ENCODE measurements at regions not wholly inside any gene's neighbourhood (a gene's known extent, or its start where the extent isn't known, plus 50 kb on each side); places are given as distances from the start of the nearest gene placed in this dataset.
"Not testable (repeated sequence)": the region's sequence is repeated elsewhere in the genome, so short reads cannot be mapped to it uniquely, and the experiment has no call there.

GRCh38 chr16:77043076-77043475, 147.9 kb upstream of the MON1B start:
- Histone ChIP-seq H3K4me3 (ENCODE audit: low read depth in 1 of 2, low read length in 2 of 2) (no peak overlapping the region), H3K27me3 (ENCODE audit: control insufficient read depth in 1 of 2, insufficient read depth in 2 of 2, low read length in 2 of 2) (no peaks in the 10 kb centered on the region), H3K27ac (ENCODE audit: low read depth, low read length) (no peak overlapping the region), H3K4me1 (ENCODE audit: control insufficient read depth in 1 of 2, insufficient read depth in 2 of 2, low read length in 2 of 2) (no peaks in the 10 kb centered on the region), H3K9ac (ENCODE audit: low read depth in 1 of 2, low read length in 2 of 2) (no peak overlapping the region), H3K9me3 (ENCODE audit: control insufficient read depth in 1 of 2, low read length in 2 of 2) (no peaks in the 10 kb centered on the region), H3K36me3 (ENCODE audit: control insufficient read depth in 1 of 2, insufficient read depth in 2 of 2, low read length in 2 of 2) (no peaks in the 10 kb centered on the region)

GRCh38 chr16:77046206-77046605, 144.8 kb upstream of the MON1B start:
- H3K36me3 ChIP-seq (ENCODE audit: control insufficient read depth in 1 of 2, insufficient read depth in 2 of 2, low read length in 2 of 2): no peaks in the 10 kb centered on the region
- H3K4me3 ChIP-seq (ENCODE audit: low read depth in 1 of 2, low read length in 2 of 2): no peak overlapping the region
- no peaks in the 10 kb centered on the region for H3K27me3 ChIP-seq (ENCODE audit: control insufficient read depth in 1 of 2, insufficient read depth in 2 of 2, low read length in 2 of 2)
- no peaks in the 10 kb centered on the region for H3K9me3 ChIP-seq (ENCODE audit: control insufficient read depth in 1 of 2, low read length in 2 of 2)
- no peak overlapping the region for H3K9ac ChIP-seq (ENCODE audit: low read depth in 1 of 2, low read length in 2 of 2)
- no peaks in the 10 kb centered on the region for H3K4me1 ChIP-seq (ENCODE audit: control insufficient read depth in 1 of 2, insufficient read depth in 2 of 2, low read length in 2 of 2)
- H3K27ac ChIP-seq (ENCODE audit: low read depth, low read length): no peak overlapping the region

- Histone ChIP-seq H3K36me3 (ENCODE audit: control insufficient read depth in 1 of 2, insufficient read depth in 2 of 2, low read length in 2 of 2) (no peaks in the 10 kb centered on the region), H3K27me3 (ENCODE audit: control insufficient read depth in 1 of 2, insufficient read depth in 2 of 2, low read length in 2 of 2) (no peaks in the 10 kb centered on the region), H3K27ac (ENCODE audit: low read depth, low read length) (no peak overlapping the region), H3K9ac (ENCODE audit: low read depth in 1 of 2, low read length in 2 of 2) (no peak overlapping the region), H3K4me3 (ENCODE audit: low read depth in 1 of 2, low read length in 2 of 2) (no peak overlapping the region), H3K9me3 (ENCODE audit: control insufficient read depth in 1 of 2, low read length in 2 of 2) (no peaks in the 10 kb centered on the region), H3K4me1 (ENCODE audit: control insufficient read depth in 1 of 2, insufficient read depth in 2 of 2, low read length in 2 of 2) (no peaks in the 10 kb centered on the region)
Observed at GRCh38 chr16:77048085-77048484, 142.9 kb upstream of the MON1B start.

GRCh38 chr16:77049577-77049976, 141.4 kb upstream of the MON1B start:
- Histone ChIP-seq H3K4me1 (ENCODE audit: control insufficient read depth in 1 of 2, insufficient read depth in 2 of 2, low read length in 2 of 2) (no peaks in the 10 kb centered on the region), H3K4me3 (ENCODE audit: low read depth in 1 of 2, low read length in 2 of 2) (no peak overlapping the region), H3K27me3 (ENCODE audit: control insufficient read depth in 1 of 2, insufficient read depth in 2 of 2, low read length in 2 of 2) (no peaks in the 10 kb centered on the region), H3K9ac (ENCODE audit: low read depth in 1 of 2, low read length in 2 of 2) (no peak overlapping the region), H3K36me3 (ENCODE audit: control insufficient read depth in 1 of 2, insufficient read depth in 2 of 2, low read length in 2 of 2) (no peaks in the 10 kb centered on the region), H3K27ac (ENCODE audit: low read depth, low read length) (no peak overlapping the region), H3K9me3 (ENCODE audit: control insufficient read depth in 1 of 2, low read length in 2 of 2) (no peaks in the 10 kb centered on the region)

- H3K9ac ChIP-seq (ENCODE audit: low read depth in 1 of 2, low read length in 2 of 2); H3K4me1 ChIP-seq (ENCODE audit: control insufficient read depth in 1 of 2, insufficient read depth in 2 of 2, low read length in 2 of 2); H3K4me3 ChIP-seq (ENCODE audit: low read depth in 1 of 2, low read length in 2 of 2); H3K27ac ChIP-seq (ENCODE audit: low read depth, low read length); H3K9me3 ChIP-seq (ENCODE audit: control insufficient read depth in 1 of 2, low read length in 2 of 2); H3K36me3 ChIP-seq (ENCODE audit: control insufficient read depth in 1 of 2, insufficient read depth in 2 of 2, low read length in 2 of 2); H3K27me3 ChIP-seq (ENCODE audit: control insufficient read depth in 1 of 2, insufficient read depth in 2 of 2, low read length in 2 of 2): not testable (repeated sequence)
Observed at GRCh38 chr16:77056597-77056996, 134.4 kb upstream of the MON1B start.

- Histone ChIP-seq H3K27ac (ENCODE audit: low read depth, low read length) (no peak overlapping the region), H3K27me3 (ENCODE audit: control insufficient read depth in 1 of 2, insufficient read depth in 2 of 2, low read length in 2 of 2) (no peaks in the 10 kb centered on the region), H3K9me3 (ENCODE audit: control insufficient read depth in 1 of 2, low read length in 2 of 2) (no peaks in the 10 kb centered on the region), H3K4me1 (ENCODE audit: control insufficient read depth in 1 of 2, insufficient read depth in 2 of 2, low read length in 2 of 2) (no peaks in the 10 kb centered on the region), H3K9ac (ENCODE audit: low read depth in 1 of 2, low read length in 2 of 2) (no peak overlapping the region), H3K36me3 (ENCODE audit: control insufficient read depth in 1 of 2, insufficient read depth in 2 of 2, low read length in 2 of 2) (no peaks in the 10 kb centered on the region), H3K4me3 (ENCODE audit: low read depth in 1 of 2, low read length in 2 of 2) (no peak overlapping the region)
Observed at GRCh38 chr16:77057161-77057774, 133.7 kb upstream of the MON1B start.

- Histone ChIP-seq H3K9me3 (ENCODE audit: control insufficient read depth in 1 of 2, low read length in 2 of 2) (no peaks in the 10 kb centered on the region), H3K36me3 (ENCODE audit: control insufficient read depth in 1 of 2, insufficient read depth in 2 of 2, low read length in 2 of 2) (no peaks in the 10 kb centered on the region), H3K27ac (ENCODE audit: low read depth, low read length) (no peak overlapping the region), H3K27me3 (ENCODE audit: control insufficient read depth in 1 of 2, insufficient read depth in 2 of 2, low read length in 2 of 2) (no peaks in the 10 kb centered on the region), H3K4me3 (ENCODE audit: low read depth in 1 of 2, low read length in 2 of 2) (no peak overlapping the region), H3K4me1 (ENCODE audit: control insufficient read depth in 1 of 2, insufficient read depth in 2 of 2, low read length in 2 of 2) (no peaks in the 10 kb centered on the region), H3K9ac (ENCODE audit: low read depth in 1 of 2, low read length in 2 of 2) (no peak overlapping the region)
Observed at GRCh38 chr16:77059446-77059845, 131.5 kb upstream of the MON1B start.

- H3K4me1 ChIP-seq (ENCODE audit: control insufficient read depth in 1 of 2, insufficient read depth in 2 of 2, low read length in 2 of 2): no peaks in the 10 kb centered on the region
- H3K9ac ChIP-seq (ENCODE audit: low read depth in 1 of 2, low read length in 2 of 2): no peak overlapping the region
- no peaks in the 10 kb centered on the region for H3K36me3 ChIP-seq (ENCODE audit: control insufficient read depth in 1 of 2, insufficient read depth in 2 of 2, low read length in 2 of 2)
- no peak overlapping the region for H3K4me3 ChIP-seq (ENCODE audit: low read depth in 1 of 2, low read length in 2 of 2)
- no peaks in the 10 kb centered on the region for H3K9me3 ChIP-seq (ENCODE audit: control insufficient read depth in 1 of 2, low read length in 2 of 2)
- H3K27me3 ChIP-seq (ENCODE audit: control insufficient read depth in 1 of 2, insufficient read depth in 2 of 2, low read length in 2 of 2): no peaks in the 10 kb centered on the region
- H3K27ac ChIP-seq (ENCODE audit: low read depth, low read length): no peak overlapping the region
Observed at GRCh38 chr16:77060614-77061013, 130.4 kb upstream of the MON1B start.

- Histone ChIP-seq H3K4me3 (ENCODE audit: low read depth in 1 of 2, low read length in 2 of 2) (no peak overlapping the region), H3K9ac (ENCODE audit: low read depth in 1 of 2, low read length in 2 of 2) (no peak overlapping the region), H3K27ac (ENCODE audit: low read depth, low read length) (no peak overlapping the region), H3K36me3 (ENCODE audit: control insufficient read depth in 1 of 2, insufficient read depth in 2 of 2, low read length in 2 of 2) (no peaks in the 10 kb centered on the region), H3K4me1 (ENCODE audit: control insufficient read depth in 1 of 2, insufficient read depth in 2 of 2, low read length in 2 of 2) (no peaks in the 10 kb centered on the region), H3K9me3 (ENCODE audit: control insufficient read depth in 1 of 2, low read length in 2 of 2) (no peaks in the 10 kb centered on the region), H3K27me3 (ENCODE audit: control insufficient read depth in 1 of 2, insufficient read depth in 2 of 2, low read length in 2 of 2) (no peaks in the 10 kb centered on the region)
Observed at GRCh38 chr16:77062878-77063675, 127.9 kb upstream of the MON1B start.

- Histone ChIP-seq H3K27me3 (ENCODE audit: control insufficient read depth in 1 of 2, insufficient read depth in 2 of 2, low read length in 2 of 2) (no peaks in the 10 kb centered on the region), H3K4me1 (ENCODE audit: control insufficient read depth in 1 of 2, insufficient read depth in 2 of 2, low read length in 2 of 2) (no peaks in the 10 kb centered on the region), H3K27ac (ENCODE audit: low read depth, low read length) (no peak overlapping the region)
Observed at GRCh38 chr16:77063676-77064016, 127.3 kb upstream of the MON1B start.

More at GRCh38 chr16:77063676-77064016, 127.3 kb upstream of the MON1B start:
- Histone ChIP-seq H3K9me3 (ENCODE audit: control insufficient read depth in 1 of 2, low read length in 2 of 2) (no peaks in the 10 kb centered on the region), H3K36me3 (ENCODE audit: control insufficient read depth in 1 of 2, insufficient read depth in 2 of 2, low read length in 2 of 2) (no peaks in the 10 kb centered on the region), H3K9ac (ENCODE audit: low read depth in 1 of 2, low read length in 2 of 2) (no peak overlapping the region), H3K4me3 (ENCODE audit: low read depth in 1 of 2, low read length in 2 of 2) (no peak overlapping the region)

Measured in duodenal mucosa (tissue), 2 donors.